Testis (tissue), 2 donors: ENCODE measurements at regions not wholly inside any gene's neighbourhood (a gene's known extent, or its start where the extent isn't known, plus 50 kb on each side); places are given as distances from the start of the nearest gene placed in this dataset.

Experiments used
- DNase-seq: peaks from one replicate; pipeline ENCODE4 v3.0.0-alpha.2; 2019
- H3K27ac ChIP-seq, 2 donors: fragments of 200-600 bp; sonication (generic); one replicate each; pipeline ENCODE4 v1.5.1; 2019
- H3K27me3 ChIP-seq: fragments of 200-600 bp; sonication (generic); one replicate; pipeline ENCODE4 v1.5.1; 2019
- H3K36me3 ChIP-seq: fragments of 200-600 bp; sonication (generic); one replicate; pipeline ENCODE4 v1.5.1; 2017; ENCODE audit warnings: low read depth; ENCODE audit errors: missing control alignments
- H3K4me1 ChIP-seq: fragments of 200-600 bp; sonication (generic); one replicate; pipeline ENCODE4 v1.5.1; 2019
- H3K4me3 ChIP-seq, 2 donors: fragments of 200-600 bp; sonication (generic); one replicate each; pipeline ENCODE4 v1.5.1; 2017 to 2019
- H3K9me3 ChIP-seq: fragments of 200-600 bp; sonication (generic); one replicate; pipeline ENCODE4 v1.5.1; 2017
- POLR2A ChIP-seq: fragments of 450-650 bp; IDR thresholded peaks from one replicate; pipeline ENCODE4 v1.6.1; 2017; ENCODE audit warnings: antibody characterized with exemption, mild to moderate bottlenecking, moderate library complexity
- whole genome bisulfite sequencing, 2 donors: methylation state at CpG; one replicate each; pipeline ENCODE4 v1.1.5; 2018; 5-methylcytosine and 5-hydroxymethylcytosine counted together
- intact Hi-C: fragments of 100-400 bp; cut with DNase I; formaldehyde crosslinking; loops from one replicate; pipeline ENCODE4 v1.15.1; 2023; ENCODE audit warnings: low total_unique reads
- TF ChIP-seq, protein P1 (sequence below), 3 experiments: fragments of 450-650 bp in 2 of 3; fragments of 200-600 bp in 1 of 3; sonication (generic) in 1 of 3; IDR thresholded peaks; one replicate each; pipeline ENCODE4 v1.5.1; 2016 to 2019; ENCODE audit warnings: antibody characterized with exemption in 3 of 3, mild to moderate bottlenecking in 2 of 3, moderate library complexity in 1 of 3

DNA sequence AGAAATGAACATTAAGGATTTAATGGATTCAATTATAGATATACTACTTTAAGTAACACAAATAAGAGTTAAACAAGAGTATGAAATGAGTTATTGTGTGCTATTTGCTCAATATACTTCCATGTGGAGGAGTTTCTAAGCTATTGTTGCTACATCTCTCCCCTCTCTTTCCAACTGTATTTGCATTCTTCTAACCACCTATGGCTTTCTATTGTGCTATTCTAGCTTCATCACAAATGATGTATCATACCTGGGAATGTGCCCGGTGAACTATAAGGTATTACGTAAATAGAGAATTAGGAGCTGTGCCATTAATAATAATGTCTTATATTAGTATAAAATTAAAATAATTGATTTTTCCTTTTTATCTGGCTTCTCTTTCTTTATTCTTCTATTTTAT lies 87.1 kb upstream of the PLEKHG7 start:
- 93 to 98% methylated on average over 2 of the region's 2 CpGs for WGBS, 2 donors
- no peak overlapping the region for H3K27ac ChIP-seq
- H3K9me3 ChIP-seq, result no peaks in the 10 kb centered on the region
- no peaks in the 10 kb centered on the region for H3K36me3 ChIP-seq
- H3K27me3 ChIP-seq, result no peaks in the 10 kb centered on the region
- H3K4me1 ChIP-seq, result no peaks in the 10 kb centered on the region
- TF ChIP-seq, protein P1, sequence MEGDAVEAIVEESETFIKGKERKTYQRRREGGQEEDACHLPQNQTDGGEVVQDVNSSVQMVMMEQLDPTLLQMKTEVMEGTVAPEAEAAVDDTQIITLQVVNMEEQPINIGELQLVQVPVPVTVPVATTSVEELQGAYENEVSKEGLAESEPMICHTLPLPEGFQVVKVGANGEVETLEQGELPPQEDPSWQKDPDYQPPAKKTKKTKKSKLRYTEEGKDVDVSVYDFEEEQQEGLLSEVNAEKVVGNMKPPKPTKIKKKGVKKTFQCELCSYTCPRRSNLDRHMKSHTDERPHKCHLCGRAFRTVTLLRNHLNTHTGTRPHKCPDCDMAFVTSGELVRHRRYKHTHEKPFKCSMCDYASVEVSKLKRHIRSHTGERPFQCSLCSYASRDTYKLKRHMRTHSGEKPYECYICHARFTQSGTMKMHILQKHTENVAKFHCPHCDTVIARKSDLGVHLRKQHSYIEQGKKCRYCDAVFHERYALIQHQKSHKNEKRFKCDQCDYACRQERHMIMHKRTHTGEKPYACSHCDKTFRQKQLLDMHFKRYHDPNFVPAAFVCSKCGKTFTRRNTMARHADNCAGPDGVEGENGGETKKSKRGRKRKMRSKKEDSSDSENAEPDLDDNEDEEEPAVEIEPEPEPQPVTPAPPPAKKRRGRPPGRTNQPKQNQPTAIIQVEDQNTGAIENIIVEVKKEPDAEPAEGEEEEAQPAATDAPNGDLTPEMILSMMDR (IDR thresholded peaks at IDR 0.05), result no peak
- TF ChIP-seq POLR2A, result no peak
- H3K4me3 ChIP-seq, result no peak overlapping the region
- no peak for DNase-seq
- intact Hi-C loops, result no loop called here

DNA sequence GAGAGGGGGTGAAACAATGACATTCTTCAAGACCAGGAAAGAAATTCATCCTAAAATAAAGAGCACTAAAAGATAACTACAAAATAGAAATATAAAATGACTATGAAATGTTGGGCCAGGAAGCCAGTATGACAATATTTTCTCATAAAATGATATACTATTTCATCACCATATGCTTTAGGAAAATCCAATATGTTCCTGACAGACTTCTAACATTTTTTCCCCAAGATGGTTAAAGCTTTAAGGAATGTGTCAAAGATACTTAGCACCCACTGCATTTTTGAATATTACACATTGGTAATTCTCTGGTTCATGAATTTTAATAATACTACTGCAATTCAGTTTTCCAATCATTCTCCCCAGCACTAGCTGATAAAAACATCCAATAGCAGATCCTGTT lies 87.7 kb upstream of the PLEKHG7 start:
- TF ChIP-seq, protein P1 (IDR thresholded peaks at IDR 0.05), result no peak
- TF ChIP-seq POLR2A, result no peak
- intact Hi-C loops, result no loop called here

DNA sequence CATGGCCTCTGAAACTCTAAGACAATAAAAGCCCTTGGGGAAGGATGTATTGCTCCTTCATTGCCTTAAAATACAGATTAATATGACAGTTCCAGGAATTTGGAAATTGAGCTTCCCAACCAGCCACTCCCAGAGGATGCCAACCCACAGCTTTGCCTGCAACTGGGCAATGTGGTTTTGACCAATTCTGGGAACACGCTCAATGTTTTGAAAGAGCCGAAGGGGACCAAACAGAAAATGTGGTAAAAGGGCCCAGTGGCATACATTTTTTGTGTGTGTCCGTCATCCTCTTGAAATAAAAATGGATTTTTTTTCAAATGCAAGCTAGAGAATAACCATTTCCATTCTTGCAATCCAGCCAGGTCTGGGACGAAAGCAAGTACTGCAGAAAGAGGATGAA lies 88.3 kb upstream of the PLEKHG7 start:
- no peaks in the 10 kb centered on the region for H3K36me3 ChIP-seq
- no peak overlapping the region for H3K27ac ChIP-seq
- H3K27me3 ChIP-seq, result no peaks in the 10 kb centered on the region
- no peaks in the 10 kb centered on the region for H3K9me3 ChIP-seq
- H3K4me3 ChIP-seq, result no peak overlapping the region
- no peaks in the 10 kb centered on the region for H3K4me1 ChIP-seq
- intact Hi-C loops, result no loop called here
- no peak for DNase-seq
- TF ChIP-seq, protein P1 (IDR thresholded peaks at IDR 0.05), result no peak
- TF ChIP-seq POLR2A, result no peak
- WGBS, 2 donors, result 87 to 93% methylated on average over 4 of the region's 4 CpGs

More for the DNA sequence above, 87.7 kb upstream of the PLEKHG7 start:
- no peak for DNase-seq
- no peak overlapping the region for H3K4me3 ChIP-seq
- no peak overlapping the region for H3K27ac ChIP-seq
- H3K4me1 ChIP-seq, result no peaks in the 10 kb centered on the region
- H3K36me3 ChIP-seq, result no peaks in the 10 kb centered on the region
- H3K9me3 ChIP-seq, result no peaks in the 10 kb centered on the region
- no peaks in the 10 kb centered on the region for H3K27me3 ChIP-seq

DNA sequence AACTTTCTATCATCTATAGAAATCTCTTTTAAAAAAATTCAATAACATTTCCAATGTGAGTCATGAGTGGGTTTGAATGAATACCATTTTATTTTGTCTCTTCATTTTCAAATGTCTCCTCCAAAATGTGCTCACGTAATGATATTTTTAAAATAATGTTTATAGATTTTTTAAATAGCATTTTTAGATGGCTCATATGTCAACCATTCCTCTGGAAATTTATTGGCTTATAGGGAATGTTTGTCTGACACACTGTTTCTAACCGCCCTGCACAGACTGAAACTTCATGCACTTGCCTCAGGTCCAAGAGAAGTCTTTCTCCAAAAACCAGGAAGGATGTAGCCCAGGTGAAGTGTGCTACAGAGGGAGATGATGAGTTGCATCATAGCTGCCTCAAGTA lies 88.8 kb upstream of the PLEKHG7 start:
- H3K36me3 ChIP-seq, result no peaks in the 10 kb centered on the region
- no peaks in the 10 kb centered on the region for H3K27me3 ChIP-seq
- no peak overlapping the region for H3K4me3 ChIP-seq
- 92 to 94% methylated on average over 2 of the region's 2 CpGs for WGBS, 2 donors
- H3K27ac ChIP-seq, result no peak overlapping the region
- TF ChIP-seq, protein P1 (IDR thresholded peaks at IDR 0.05), result no peak
- no peak for TF ChIP-seq POLR2A
- intact Hi-C loops, result no loop called here
- H3K4me1 ChIP-seq, result no peaks in the 10 kb centered on the region
- H3K9me3 ChIP-seq, result no peaks in the 10 kb centered on the region
- no peak for DNase-seq

DNA sequence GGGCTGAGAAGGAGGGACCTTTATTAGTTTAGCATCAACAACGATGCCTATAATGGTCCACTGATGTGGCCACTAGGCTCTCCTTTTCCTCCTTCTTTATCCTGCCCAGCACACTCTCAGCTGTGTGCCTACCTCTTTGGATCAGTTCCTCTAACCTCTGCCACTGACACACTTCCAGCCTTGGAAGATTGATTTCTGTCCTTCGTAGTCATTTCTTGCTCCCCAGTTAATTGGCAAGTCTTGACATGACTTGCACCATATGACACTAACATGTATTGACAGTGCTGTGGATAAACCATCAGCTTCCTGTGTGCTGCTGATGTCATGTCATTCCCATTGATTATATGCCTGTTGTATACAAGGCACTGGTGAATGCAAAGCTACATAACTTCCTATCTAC lies 90.2 kb upstream of the PLEKHG7 start:
- Histone ChIP-seq H3K4me3 (no peak overlapping the region), H3K36me3 (no peaks in the 10 kb centered on the region), H3K9me3 (no peaks in the 10 kb centered on the region), H3K27me3 (no peaks in the 10 kb centered on the region), H3K4me1 (no peaks in the 10 kb centered on the region), H3K27ac (no peak overlapping the region)
- intact Hi-C loops, result no loop called here
- no peak for DNase-seq
- no peak for TF ChIP-seq POLR2A
- TF ChIP-seq, protein P1 (IDR thresholded peaks at IDR 0.05), result no peak
- 88 to 96% methylated on average over 2 of the region's 2 CpGs for WGBS, 2 donors
